HEK293T (cell line): ENCODE measurements at regions not wholly inside any gene's neighbourhood (a gene's known extent, or its start where the extent isn't known, plus 50 kb on each side); places are given as distances from the start of the nearest gene placed in this dataset.

Source experiments
- ARNT ChIP-seq: fragments of 450-650 bp; IDR thresholded peaks from 2 replicates; pipeline ENCODE4 v1.6.1; 2017; ENCODE audit warnings: mild to moderate bottlenecking
- BHLHE40 ChIP-seq: fragments of 450-650 bp; IDR thresholded peaks from 2 replicates; pipeline ENCODE4 v1.6.1; 2016; ENCODE audit warnings: mild to moderate bottlenecking, moderate library complexity, borderline replicate concordance
- FOXA1 ChIP-seq: fragments of 450-650 bp; IDR thresholded peaks from 2 replicates; pipeline ENCODE4 v1.6.1; 2016; ENCODE audit warnings: mild to moderate bottlenecking
- FOXK2 ChIP-seq: fragments of 450-650 bp; IDR thresholded peaks from 2 replicates; pipeline ENCODE4 v1.6.1; 2016; ENCODE audit warnings: mild to moderate bottlenecking
- FOXM1 ChIP-seq: fragments of 450-650 bp; IDR thresholded peaks from 2 replicates; pipeline ENCODE4 v1.6.1; 2017; ENCODE audit warnings: mild to moderate bottlenecking, borderline replicate concordance
- HDGF ChIP-seq: fragments of 450-650 bp; IDR thresholded peaks from 2 replicates; pipeline ENCODE4 v1.6.1; 2017; ENCODE audit warnings: antibody characterized with exemption, borderline replicate concordance
- LEF1 ChIP-seq: fragments of 450-650 bp; IDR thresholded peaks from 2 replicates; pipeline ENCODE4 v1.6.1; 2017; ENCODE audit warnings: mild to moderate bottlenecking, borderline replicate concordance
- NFRKB ChIP-seq: fragments of 450-650 bp; IDR thresholded peaks from 2 replicates; pipeline ENCODE4 v1.6.1; 2016; ENCODE audit warnings: mild to moderate bottlenecking, moderate library complexity
- SP1 ChIP-seq: fragments of 450-650 bp; IDR thresholded peaks from 2 replicates; pipeline ENCODE4 v1.6.1; 2017
- SUZ12 ChIP-seq: fragments of 450-650 bp; IDR thresholded peaks from 2 replicates; pipeline ENCODE4 v1.6.1; 2016; ENCODE audit warnings: mild to moderate bottlenecking
- TARDBP ChIP-seq: fragments of 450-650 bp; IDR thresholded peaks from 2 replicates; pipeline ENCODE4 v1.6.1; 2016
- ZNF384 ChIP-seq: fragments of 450-650 bp; IDR thresholded peaks from 2 replicates; pipeline ENCODE4 v1.6.1; 2016
- TF ChIP-seq, protein P1 (sequence below): fragments of 450-650 bp; IDR thresholded peaks from 2 replicates; pipeline ENCODE4 v1.6.1; 2016

DNA sequence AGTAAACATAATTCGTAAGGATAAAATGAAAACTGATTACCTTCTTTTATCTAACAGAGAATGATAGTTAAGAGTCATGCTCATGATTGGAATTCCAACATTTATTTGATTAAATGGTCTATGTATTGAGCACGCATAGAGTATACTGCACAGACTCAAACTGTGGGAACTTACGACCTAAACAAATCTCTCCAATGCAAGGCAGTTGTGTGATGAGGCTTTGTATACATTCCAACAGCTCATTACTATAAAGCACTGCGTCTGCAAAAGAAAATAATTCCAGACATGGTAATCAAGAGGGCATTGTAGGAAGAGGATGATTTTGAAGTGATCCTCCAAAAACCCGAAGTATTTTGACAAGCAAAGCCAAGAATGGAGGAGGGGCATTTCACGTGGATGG lies 169.5 kb downstream of the NUFIP1 start:
- TF ChIP-seq TARDBP (no peak), SUZ12 (no peak), FOXM1 (no peak), ZNF384 (no peak), FOXA1 (no peak), BHLHE40 (no peak), SP1 (no peak), HDGF (no peak), FOXK2 (no peak), NFRKB (no peak), ARNT (no peak), LEF1 (no peak)
- TF ChIP-seq, protein P1, sequence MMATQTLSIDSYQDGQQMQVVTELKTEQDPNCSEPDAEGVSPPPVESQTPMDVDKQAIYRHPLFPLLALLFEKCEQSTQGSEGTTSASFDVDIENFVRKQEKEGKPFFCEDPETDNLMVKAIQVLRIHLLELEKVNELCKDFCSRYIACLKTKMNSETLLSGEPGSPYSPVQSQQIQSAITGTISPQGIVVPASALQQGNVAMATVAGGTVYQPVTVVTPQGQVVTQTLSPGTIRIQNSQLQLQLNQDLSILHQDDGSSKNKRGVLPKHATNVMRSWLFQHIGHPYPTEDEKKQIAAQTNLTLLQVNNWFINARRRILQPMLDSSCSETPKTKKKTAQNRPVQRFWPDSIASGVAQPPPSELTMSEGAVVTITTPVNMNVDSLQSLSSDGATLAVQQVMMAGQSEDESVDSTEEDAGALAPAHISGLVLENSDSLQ, result no peak
